Keratinocyte (primary cell): ENCODE measurements at regions not wholly inside any gene's neighbourhood (a gene's known extent, or its start where the extent isn't known, plus 50 kb on each side); places are given as distances from the start of the nearest gene placed in this dataset.

Source experiments
- DNase-seq: peaks from one replicate; pipeline ENCODE4 v3.0.0-alpha.2; 2011; ENCODE audit warnings: low read depth, missing footprints, low spot score
- FAIRE-seq: peaks from 2 replicates; lab custom pipeline; 2011; peaks lifted over from hg19 to GRCh38; lab: Jason Lieb, UNC
- H2AFZ ChIP-seq: 2 replicates; pipeline ENCODE4 v1.6.0; 2012; ENCODE audit warnings: low read length, control low read depth, inconsistent platforms; ENCODE audit not compliant: control insufficient read depth
- H3K27ac ChIP-seq: 2 replicates; pipeline ENCODE4 v1.5.1; 2011; ENCODE audit warnings: low read length; ENCODE audit not compliant: control insufficient read depth, insufficient read depth
- H3K27me3 ChIP-seq: 3 replicates; pipeline ENCODE4 v1.6.0; 2011; ENCODE audit warnings: low read length; ENCODE audit not compliant: control insufficient read depth, insufficient read depth; ENCODE audit errors: extremely low read depth
- H3K36me3 ChIP-seq, 2 experiments: 2 replicates in 1 of 2; 3 replicates in 1 of 2; pipeline ENCODE4 v1.5.1; 2011; ENCODE audit warnings: low read length in 2 of 2, mild to moderate bottlenecking in 1 of 2; ENCODE audit not compliant: control insufficient read depth in 2 of 2, insufficient read depth in 2 of 2; ENCODE audit errors: extremely low read depth in 1 of 2
- H3K4me1 ChIP-seq: 3 replicates; pipeline ENCODE4 v1.5.1; 2011; ENCODE audit warnings: low read length; ENCODE audit not compliant: control insufficient read depth, insufficient read depth; ENCODE audit errors: extremely low read depth
- H3K4me2 ChIP-seq: 3 replicates; pipeline ENCODE4 v1.6.0; 2011; ENCODE audit warnings: low read depth, low read length; ENCODE audit not compliant: control insufficient read depth, insufficient read depth; ENCODE audit errors: extremely low read depth
- H3K4me3 ChIP-seq, 3 experiments: fragments of 200-600 bp in 1 of 3; sonication (generic) in 1 of 3; 2 replicates in 2 of 3; 3 replicates in 1 of 3; pipeline ENCODE4 v1.5.1; 2011 to 2016; ENCODE audit warnings: low read length in 3 of 3, mild to moderate bottlenecking in 3 of 3, control low read depth in 2 of 3, inconsistent platforms in 1 of 3, low read depth in 1 of 3, mixed read lengths in 1 of 3, mixed run types in 1 of 3, moderate library complexity in 1 of 3; ENCODE audit not compliant: control insufficient read depth in 2 of 3, insufficient read depth in 2 of 3; ENCODE audit errors: extremely low read depth in 1 of 3
- H3K79me2 ChIP-seq: 2 replicates; pipeline ENCODE4 v1.6.0; 2012; ENCODE audit warnings: low read length; ENCODE audit not compliant: control insufficient read depth, insufficient read depth
- H3K9ac ChIP-seq: 3 replicates; pipeline ENCODE4 v1.6.0; 2011; ENCODE audit warnings: low read length; ENCODE audit not compliant: control insufficient read depth, insufficient read depth; ENCODE audit errors: extremely low read depth
- H3K9me1 ChIP-seq: 3 replicates; pipeline ENCODE4 v1.6.0; 2011; ENCODE audit warnings: low read length; ENCODE audit not compliant: control insufficient read depth, insufficient read depth; ENCODE audit errors: extremely low read depth
- H3K9me3 ChIP-seq: 2 replicates; pipeline ENCODE4 v1.5.1; 2012; ENCODE audit warnings: low read depth, low read length; ENCODE audit not compliant: control insufficient read depth
- H4K20me1 ChIP-seq: 3 replicates; pipeline ENCODE4 v1.6.0; 2011; ENCODE audit warnings: low read length; ENCODE audit not compliant: control insufficient read depth, insufficient read depth; ENCODE audit errors: extremely low read depth
- EZH2 ChIP-seq: IDR thresholded peaks from one replicate; pipeline ENCODE4 v1.6.1; 2012; ENCODE audit warnings: inconsistent platforms, mild to moderate bottlenecking, low read length, moderate library complexity
- dilution Hi-C: fragments of 300-500 bp; cut with MboI; formaldehyde crosslinking; loops from one replicate; pipeline ENCODE4 v1.7.0; 2020; ENCODE audit warnings: low sequenced_read_pairs; ENCODE audit not compliant: extremely low pct_ligation_motif_present
- TF ChIP-seq, protein P1 (sequence below), 3 experiments: IDR thresholded peaks in 1 of 3; conservative IDR thresholded peaks in 1 of 3; optimal IDR thresholded peaks in 1 of 3; 2 replicates in 2 of 3; 3 replicates in 1 of 3; pipeline versions ENCODE3 to v1.5.1; 2011; ENCODE audit warnings: low read length in 3 of 3, mild to moderate bottlenecking in 3 of 3, moderate library complexity in 2 of 3, control low read depth in 1 of 3, inconsistent platforms in 1 of 3; ENCODE audit not compliant: insufficient read depth in 2 of 3; ENCODE audit errors: extremely low read depth in 1 of 3

DNA sequence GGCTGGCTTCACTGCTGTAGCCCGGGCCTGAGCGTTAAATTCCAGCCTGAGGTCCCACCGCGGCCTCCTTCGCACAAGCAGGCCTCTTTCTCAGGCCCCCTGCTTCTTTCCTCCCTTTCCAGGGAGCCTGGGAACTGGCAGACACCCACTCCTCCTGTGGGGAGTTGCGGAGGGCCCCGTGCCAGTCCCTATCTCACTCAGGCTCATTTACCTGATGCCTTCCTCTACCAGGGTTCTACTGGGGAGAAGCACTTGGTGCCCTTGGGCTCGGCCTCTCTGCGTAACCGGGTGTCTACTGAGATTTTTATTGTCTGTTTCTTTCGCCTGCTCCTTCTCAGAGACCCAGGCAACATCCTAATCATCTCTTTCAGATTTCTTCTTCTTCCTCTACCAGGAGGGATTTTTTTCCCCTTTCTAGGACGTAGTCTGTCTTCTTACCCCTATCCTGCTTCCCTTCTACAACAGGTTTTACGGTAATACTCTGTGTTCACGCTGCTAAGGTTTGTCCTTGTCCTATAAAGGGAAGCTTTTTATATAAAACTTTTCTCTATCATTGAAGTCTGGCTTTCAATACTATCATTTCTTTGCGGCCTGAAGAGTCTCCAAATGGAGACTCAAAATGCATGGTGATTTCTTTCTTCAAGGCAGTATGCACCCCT is 135.4 kb upstream of the GPR12 start:
- no peaks in the 10 kb centered on the region for H3K4me1 ChIP-seq
- dilution Hi-C loops, result no loop called here
- H3K27me3 ChIP-seq, result peaks cover 8% of the 10 kb centered on the region
- TF ChIP-seq EZH2, result no peak
- TF ChIP-seq, protein P1, sequence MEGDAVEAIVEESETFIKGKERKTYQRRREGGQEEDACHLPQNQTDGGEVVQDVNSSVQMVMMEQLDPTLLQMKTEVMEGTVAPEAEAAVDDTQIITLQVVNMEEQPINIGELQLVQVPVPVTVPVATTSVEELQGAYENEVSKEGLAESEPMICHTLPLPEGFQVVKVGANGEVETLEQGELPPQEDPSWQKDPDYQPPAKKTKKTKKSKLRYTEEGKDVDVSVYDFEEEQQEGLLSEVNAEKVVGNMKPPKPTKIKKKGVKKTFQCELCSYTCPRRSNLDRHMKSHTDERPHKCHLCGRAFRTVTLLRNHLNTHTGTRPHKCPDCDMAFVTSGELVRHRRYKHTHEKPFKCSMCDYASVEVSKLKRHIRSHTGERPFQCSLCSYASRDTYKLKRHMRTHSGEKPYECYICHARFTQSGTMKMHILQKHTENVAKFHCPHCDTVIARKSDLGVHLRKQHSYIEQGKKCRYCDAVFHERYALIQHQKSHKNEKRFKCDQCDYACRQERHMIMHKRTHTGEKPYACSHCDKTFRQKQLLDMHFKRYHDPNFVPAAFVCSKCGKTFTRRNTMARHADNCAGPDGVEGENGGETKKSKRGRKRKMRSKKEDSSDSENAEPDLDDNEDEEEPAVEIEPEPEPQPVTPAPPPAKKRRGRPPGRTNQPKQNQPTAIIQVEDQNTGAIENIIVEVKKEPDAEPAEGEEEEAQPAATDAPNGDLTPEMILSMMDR (optimal IDR thresholded peaks at IDR 0.05 in 1 of 3, IDR thresholded peaks at IDR 0.05 in 1 of 3, conservative IDR thresholded peaks at IDR 0.05 in 1 of 3; ENCODE audit: extremely low read depth in 1 of 3, insufficient read depth in 2 of 3, low read length in 3 of 3), result no peak
- H3K27ac ChIP-seq, result no peak overlapping the region
- H3K4me3 ChIP-seq, result no peak overlapping the region
- no peaks in the 10 kb centered on the region for H4K20me1 ChIP-seq
- FAIRE-seq (no peak), DNase-seq (no peak)
- no peak overlapping the region for H3K4me2 ChIP-seq
- no peaks in the 10 kb centered on the region for H3K36me3 ChIP-seq
- H3K9me1 ChIP-seq, result no peaks in the 10 kb centered on the region
- H3K9me3 ChIP-seq, result no peaks in the 10 kb centered on the region
- H3K9ac ChIP-seq, result no peak overlapping the region
- no peak overlapping the region for H2AFZ ChIP-seq
- H3K79me2 ChIP-seq, result no peaks in the 10 kb centered on the region

DNA sequence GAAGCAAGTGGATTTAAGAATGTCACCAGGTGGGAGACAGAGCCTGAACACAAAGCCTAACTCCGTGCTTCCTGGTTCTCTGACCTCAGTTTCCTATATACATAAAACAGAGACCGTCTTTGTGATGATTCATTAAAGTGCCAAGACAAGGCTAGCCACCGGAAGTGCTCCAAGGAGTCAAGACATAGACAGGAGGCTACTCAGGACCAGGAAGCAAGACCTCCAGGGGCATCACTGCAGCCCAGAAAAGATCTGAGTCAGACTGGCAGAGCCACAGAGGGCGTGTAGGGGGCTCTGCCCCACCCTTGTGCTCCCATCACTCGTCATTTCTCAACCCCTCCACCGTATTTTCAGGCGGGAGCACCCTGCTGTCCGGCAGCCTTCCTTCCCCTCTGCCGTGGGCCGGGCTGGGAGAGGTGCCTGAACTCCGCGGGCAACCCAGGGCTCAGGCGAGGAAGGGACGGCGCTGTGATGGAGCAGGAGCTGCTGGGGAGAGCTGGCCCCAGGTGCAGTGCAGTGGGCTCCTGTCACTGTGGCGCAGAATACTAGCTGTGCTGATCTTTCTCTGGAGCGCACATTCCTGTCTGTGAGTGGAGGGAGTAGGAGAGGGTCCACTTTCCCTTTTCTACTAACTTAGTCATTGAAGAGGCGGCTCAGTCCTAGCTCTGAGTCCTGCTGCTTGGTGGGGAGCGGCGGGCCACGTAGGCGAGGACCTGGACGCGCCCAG is 134.7 kb upstream of the GPR12 start:
- Histone ChIP-seq H3K9ac (no peak overlapping the region), H3K27ac (no peak overlapping the region), H3K9me3 (no peaks in the 10 kb centered on the region), H4K20me1 (no peaks in the 10 kb centered on the region), H3K9me1 (no peaks in the 10 kb centered on the region), H2AFZ (no peak overlapping the region), H3K4me2 (no peak overlapping the region), H3K36me3 (no peaks in the 10 kb centered on the region), H3K4me3 (no peak overlapping the region), H3K4me1 (no peaks in the 10 kb centered on the region), H3K79me2 (no peaks in the 10 kb centered on the region), H3K27me3 (peaks cover 8% of the 10 kb centered on the region)
- dilution Hi-C loops, result no loop called here
- FAIRE-seq, result no peak
- TF ChIP-seq, protein P1 (optimal IDR thresholded peaks at IDR 0.05 in 1 of 3, IDR thresholded peaks at IDR 0.05 in 1 of 3, conservative IDR thresholded peaks at IDR 0.05 in 1 of 3; ENCODE audit: extremely low read depth in 1 of 3, insufficient read depth in 2 of 3, low read length in 3 of 3), result no peak
- no peak for TF ChIP-seq EZH2
- no peak for DNase-seq
